Caki2 (cell line): ENCODE measurements at regions not wholly inside any gene's neighbourhood (a gene's known extent, or its start where the extent isn't known, plus 50 kb on each side); places are given as distances from the start of the nearest gene placed in this dataset.
A peak's percentile ranks its signal among the peaks of the same experiment; 100 is the strongest.

ENCODE experiments used
- DNase-seq: peaks from one replicate; pipeline ENCODE4 v3.0.0-alpha.2; 2015; ENCODE audit warnings: low read depth
- in situ Hi-C: cut with HindIII; loops from 2 replicates; pipeline ENCODE4 v1.10.0; 2016; ENCODE audit warnings: low sequenced_read_pairs, low pct_unique_long_range_greater_than_20kb, mixed read lengths

DNA sequence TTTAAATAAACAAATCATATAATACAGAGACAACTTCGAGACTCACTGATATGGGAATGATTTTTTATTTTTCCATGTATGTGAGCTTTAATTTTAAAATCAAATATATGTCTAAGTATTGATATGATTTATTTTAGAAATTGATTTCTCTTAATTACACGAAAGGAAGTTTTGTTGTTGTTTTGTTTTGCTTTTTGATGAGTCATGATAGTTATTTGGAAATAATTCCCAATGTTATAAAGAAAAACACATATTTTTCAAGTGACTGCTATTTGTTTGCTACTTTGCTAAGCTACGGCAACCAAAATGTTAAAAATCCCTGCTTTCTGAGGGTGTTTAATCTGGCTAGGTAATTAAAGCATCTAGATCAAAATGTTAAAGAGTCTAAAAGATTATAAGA lies 2139.4 kb upstream of the TENM3 start:
- in situ Hi-C loops, result no loop called here
- no peak for DNase-seq

DNA sequence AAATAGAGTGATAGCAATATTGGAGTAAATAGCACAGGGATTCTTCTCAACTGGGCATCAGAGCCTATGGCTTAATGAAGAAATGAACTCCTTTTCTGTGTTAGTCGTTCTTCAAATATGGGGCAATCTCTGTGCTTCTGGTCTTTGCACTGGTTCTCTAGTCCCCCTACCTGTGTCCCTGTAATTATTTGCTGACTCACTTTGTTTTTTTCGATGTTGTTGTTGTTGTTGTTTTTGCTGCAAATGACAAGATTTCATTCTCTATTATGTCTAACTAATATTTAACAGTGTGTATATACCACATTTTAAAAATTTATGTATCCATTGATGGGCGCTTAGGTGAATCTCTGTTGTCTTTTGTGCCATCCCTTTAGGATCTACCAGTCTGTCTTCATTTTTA lies 2137.8 kb upstream of the TENM3 start:
- in situ Hi-C loops, result no loop called here
- no peak for DNase-seq

DNA sequence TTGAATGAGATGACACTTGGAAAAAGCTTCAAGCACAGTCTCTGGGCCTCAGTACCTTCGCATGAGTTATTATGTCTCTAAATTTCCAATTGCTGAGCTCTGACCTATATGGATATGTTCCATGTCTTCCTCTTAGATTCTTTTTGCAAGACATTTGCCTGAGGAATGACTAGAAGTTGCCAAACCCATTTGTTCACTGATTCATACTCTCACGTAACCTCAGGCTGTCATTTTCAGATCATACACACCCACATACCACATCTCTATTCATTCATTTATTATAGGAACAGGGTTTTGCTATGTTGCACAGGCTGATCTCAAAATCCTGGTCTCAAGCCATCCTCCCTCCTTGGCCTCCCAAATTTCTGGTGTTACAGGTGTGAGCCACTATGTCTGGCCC lies 2137.1 kb upstream of the TENM3 start:
- no peak for DNase-seq
- in situ Hi-C loops, result no loop called here

DNA sequence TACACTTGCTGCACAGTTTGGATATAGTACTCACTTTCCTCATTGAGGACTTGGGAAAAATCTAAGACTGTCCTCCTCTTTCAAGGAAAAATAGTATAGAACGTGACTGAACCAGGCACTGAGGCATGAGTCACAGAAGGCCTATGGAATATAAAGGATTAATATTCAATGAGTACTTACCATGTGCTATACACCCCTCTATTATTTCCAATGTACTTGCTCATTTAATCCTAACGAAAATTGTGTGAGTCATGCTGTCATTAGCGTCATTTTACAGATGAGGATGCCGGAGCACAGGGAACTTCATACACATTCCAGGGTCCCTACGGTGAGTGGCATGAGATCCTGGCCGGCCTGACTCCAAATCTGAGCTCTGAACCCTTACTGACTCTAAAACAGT lies 2136.2 kb upstream of the TENM3 start:
- no peak for DNase-seq
- in situ Hi-C loops, result no loop called here

DNA sequence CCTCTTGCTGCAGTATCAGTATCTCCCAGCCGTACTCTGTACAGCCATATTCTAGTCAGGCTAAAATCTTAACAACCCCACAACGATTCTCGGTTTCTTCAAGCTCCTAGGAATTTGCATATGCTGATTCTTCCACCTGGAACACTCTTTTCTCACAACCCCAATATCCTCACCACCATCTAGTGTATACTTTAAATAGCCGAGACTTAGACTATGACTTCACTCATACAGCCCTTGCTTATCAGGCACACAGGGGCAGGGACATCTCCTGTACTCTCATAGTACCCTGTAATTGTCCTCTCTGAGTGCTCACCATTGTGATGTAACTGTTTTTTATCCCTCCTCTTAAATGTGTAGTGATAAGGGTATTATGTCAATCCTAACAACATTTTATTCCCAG lies 2126.4 kb upstream of the TENM3 start:
- in situ Hi-C loops, result no loop called here
- DNase-seq, result no peak

DNA sequence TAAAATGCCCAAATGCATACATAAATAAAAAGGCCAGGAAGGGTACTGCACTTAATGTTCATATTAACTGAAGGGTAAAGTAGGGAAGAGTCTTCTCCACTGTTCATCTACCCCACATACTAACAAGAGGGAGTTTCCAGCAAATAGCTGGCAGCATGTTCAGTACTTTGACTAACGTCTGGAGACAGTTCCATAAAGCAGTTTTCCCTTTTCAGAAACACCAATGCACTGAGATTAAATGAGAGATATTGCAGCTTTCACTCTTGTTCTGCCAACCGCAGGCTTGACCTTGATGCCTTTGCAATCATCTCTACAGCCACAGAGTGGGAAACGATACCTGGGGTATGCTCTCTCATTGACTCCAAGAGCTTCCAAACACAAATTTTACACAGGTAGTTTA lies 2123.1 kb upstream of the TENM3 start:
- no peak for DNase-seq
- in situ Hi-C loops, result no loop called here

DNA sequence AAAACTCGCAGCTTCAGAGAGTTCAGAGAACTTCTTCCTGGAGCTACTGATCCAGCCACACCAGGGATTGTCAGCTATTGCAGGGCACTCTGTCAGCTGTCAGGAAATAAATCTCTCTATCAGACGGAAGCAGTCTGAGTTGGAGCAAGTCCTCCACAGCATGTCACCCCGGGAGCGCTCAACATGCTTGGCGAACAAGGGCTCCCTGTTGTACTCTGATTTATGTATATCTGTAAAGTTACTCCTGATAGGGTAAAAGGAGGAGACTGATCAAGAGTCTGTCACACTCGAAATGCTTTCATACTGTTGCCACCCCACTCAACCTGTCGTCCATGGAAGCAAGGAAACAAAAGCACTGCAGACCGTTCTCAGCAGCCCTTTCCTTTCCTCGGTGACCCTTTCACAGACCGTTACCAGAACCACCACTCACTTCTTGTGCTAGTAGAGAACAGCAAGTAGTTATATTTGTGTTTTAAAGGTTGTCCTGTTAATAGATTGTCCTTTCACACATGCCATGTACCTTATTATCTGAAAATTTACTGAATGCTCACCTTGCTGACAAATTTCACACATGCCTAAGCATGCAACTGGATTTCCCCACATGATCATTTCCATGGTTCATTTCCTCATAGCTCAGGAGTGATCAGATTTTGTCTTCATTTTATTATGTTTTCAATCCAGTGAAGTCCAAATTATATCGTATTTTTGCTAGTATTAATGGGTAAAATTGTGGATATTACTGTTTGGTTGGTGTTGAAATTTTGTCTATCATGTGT lies 2108.9 kb upstream of the TENM3 start:
- DNase-seq, result peak; percentile 26
- in situ Hi-C loops, result no loop called here

DNA sequence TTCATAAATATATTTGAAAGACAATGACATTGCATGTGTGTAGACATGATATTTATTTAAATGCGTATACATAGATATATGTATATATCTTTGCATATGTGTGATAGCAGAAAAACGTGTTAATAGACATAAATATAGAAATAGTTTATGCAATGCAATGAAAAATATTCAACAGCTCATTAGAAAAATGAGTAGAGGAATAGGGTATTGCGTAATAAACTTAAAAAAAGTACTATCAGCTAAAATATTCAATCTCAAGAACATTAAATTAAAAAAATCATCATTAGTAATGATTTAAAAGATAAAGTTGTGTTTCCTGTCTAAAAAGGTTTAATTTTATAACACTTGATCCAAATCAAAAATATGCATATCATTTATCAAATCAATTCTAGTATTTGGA lies 2101.5 kb upstream of the TENM3 start:
- DNase-seq, result no peak
- in situ Hi-C loops, result no loop called here

DNA sequence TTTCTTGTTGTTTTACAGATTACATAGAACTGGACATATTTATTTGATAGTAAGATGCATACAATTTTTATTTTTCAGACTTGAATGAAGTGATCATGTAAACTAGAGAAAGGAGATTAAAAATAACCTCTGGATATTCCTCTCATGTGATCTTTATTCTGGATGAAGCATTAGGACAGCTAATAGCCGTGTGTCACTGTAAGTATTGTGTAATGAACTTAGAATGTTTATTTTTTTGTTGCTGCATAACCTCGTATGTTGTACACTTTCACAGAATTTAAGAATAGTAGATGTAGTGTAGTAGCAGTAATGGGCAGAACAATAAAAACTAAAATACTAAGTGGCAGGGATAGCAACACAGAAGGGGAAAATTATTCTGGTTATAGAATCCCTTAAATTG lies 2094.5 kb upstream of the TENM3 start:
- DNase-seq, result no peak
- in situ Hi-C loops, result no loop called here

DNA sequence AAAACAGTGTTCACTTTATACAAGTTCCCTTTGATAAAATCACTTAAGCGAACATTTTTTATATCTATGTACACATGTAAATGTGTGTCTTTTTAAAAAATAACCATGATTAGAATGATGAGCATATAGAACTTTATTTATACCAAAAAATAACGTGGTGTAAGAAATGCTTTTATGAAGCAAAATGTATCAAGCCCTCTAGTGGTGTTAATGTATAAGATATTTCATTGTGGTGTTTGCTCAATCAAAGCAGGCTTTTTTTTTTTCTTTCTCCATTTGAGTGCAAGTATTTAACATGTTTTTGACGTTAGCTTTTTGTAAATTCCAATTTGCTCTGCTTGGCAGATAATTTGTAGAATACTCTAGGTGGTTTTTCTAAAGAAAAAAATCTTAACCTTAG lies 2092.4 kb upstream of the TENM3 start:
- peak; percentile 19 for DNase-seq
- in situ Hi-C loops, result no loop called here

DNA sequence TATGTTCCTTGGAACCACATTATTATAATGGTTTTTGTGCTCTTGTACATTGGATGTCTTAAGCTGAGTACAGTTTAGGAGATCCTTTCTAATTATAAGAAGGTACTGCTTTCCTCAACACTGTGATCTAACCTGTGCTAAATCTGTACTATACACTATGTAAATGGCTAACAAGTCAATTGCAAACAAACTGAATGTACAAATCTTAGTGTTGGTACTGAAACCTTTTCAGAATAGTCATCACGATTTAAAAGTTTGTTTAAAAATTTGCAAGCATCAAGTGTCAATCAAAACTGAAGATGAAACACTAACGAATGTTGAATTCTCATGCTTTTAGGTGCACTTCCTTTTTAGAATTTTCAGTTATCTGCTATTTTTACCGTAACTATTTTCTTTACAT lies 2090.4 kb upstream of the TENM3 start:
- in situ Hi-C loops, result no loop called here
- DNase-seq, result no peak

DNA sequence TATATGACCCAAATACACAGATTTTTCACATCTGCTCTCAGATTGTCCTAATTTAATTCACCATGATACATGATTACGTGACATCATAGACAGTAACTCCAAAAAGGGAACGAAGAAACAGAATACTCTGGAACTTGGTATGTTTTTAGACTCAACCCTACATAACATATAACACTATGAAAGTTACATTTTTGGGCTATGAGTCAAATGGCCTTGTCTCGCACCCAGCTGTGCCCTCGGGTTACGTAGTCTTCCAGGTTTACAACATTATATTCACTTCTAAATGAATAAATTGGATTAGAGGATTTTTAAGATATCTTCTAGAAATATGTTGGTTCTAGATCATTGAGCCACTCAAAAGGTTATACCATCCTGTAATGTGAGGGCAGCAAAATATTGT lies 2089.6 kb upstream of the TENM3 start:
- in situ Hi-C loops, result no loop called here
- no peak for DNase-seq

DNA sequence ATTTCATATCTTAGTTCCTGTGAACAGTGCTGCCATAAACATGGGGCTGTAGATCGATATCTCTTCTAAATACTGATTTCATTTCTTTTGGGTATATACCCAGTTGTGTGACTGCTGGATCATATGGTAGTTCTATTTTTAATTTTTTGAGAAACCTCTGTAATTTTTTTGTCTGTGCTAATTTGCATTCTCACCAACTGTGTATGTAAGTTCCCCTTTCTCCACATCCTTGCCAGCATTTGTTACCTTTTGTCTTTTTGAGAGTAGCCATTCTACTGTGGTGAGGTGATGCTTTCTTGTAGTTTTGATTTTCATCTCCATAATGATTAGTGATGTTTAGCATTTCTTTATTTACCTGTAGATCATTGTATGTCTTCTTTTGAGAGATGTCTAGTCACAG lies 2086.5 kb upstream of the TENM3 start:
- in situ Hi-C loops, result no loop called here
- DNase-seq, result no peak

DNA sequence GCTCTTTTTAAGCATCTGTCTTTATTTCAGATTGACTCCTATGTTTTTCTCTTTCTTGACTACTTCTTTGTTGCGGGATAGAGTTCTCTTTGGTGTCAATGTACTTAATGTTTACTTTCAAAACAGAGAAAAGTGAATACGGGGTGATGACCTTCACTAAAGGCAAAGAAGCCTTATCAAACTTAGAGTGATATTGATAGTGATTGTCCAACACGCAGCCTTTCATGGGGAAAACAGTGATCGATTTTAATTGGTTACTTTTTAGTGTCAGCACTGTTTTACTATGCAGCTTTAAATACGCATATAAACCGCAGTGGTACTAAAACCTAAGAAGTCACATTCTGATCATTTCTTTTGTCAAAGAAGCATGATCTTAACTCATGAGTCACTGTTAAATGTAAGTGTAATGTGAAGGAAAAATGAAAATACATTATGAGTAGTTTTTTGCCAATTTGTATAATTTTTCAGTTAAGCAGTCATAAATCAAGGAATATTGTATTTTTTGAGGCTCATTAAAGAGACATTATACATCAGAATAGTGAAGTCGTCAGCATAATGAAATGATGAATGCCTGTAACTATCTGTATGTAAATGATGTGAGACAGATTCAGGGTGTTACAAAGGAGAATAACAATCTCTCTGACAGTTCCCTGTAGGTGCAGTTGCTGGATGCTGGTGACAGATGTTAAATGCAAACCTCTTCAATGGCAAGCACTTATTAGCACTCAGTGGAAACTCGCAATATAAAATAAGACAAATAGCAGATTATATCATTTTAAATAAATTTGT lies 2082.8 kb upstream of the TENM3 start:
- DNase-seq, result no peak
- in situ Hi-C loops, result no loop called here

DNA sequence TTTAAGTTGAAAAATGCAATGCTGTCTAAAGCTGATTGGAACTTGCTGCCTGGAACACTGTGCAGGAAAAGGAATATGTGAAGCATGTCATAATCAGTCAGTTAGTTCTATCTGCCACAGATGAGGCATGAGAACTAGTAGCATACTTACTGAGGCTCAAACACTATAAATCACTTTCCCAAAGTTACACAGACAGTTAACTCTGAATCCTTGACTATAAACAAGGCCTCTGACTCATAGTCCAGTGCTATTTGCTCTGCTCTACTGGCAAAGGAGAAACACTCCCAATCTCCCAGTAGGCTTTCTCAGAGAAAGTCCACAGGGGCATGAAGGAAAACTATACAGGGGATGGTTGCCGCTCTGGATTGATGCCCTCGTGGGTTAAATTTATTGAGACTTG lies 2078.4 kb upstream of the TENM3 start:
- in situ Hi-C loops, result no loop called here
- DNase-seq, result peak; percentile 83

DNA sequence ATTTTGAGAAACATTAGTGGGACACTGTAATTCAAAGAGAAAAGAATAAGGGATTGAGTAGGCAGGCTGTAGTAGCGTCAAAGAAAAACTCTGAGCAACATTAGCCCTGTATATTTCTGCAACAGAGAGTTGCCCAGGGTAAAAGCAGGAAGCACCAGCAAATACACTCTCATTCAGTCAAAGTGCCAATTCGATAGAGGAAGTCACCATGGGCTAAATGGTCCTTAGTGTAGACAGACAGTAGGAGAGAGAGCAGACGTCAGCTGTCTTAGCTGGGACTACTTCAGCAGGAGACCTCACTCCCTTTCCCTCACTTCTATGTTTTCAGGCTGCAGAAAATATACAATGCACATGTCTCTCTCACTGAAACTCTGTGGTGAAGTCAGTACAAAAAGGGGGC lies 2073.8 kb upstream of the TENM3 start:
- DNase-seq, result no peak
- in situ Hi-C loops, result no loop called here

DNA sequence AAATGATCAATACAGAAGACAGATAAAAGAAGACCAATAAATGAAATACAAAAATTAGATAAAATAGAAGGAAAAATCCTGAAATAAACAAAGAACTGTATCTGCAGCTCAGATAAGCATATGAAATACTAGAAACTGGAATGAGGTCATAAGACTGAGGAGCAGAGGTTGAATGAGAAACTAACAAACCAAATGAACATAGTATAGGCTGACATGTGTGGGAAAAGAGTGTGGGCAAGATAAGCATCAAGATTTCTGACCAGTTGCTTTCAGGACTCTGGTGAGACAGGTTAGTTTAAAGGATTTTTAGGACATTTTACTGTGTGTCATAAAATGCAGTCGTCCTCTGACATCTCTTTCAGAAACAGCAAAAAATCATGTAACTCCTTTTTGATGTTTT lies 2073.2 kb upstream of the TENM3 start:
- in situ Hi-C loops, result no loop called here
- no peak for DNase-seq

DNA sequence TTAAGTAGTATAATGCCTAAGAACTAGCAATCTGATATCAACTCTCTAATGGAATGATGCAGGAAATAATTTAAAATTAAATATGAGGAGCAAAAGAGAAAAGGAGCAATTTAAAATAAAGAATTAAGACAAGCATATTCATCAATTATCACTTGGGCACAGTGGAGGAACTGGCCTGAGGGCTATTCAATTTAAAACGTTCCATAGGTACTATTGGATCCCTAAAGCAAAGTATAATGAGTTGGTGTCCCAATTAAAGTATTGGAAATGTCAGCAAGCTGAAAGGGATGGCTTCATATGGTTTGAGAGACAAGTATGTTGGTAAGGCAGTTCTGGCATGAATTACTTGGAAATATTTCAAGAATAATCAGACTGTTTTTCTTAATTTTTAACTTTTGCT lies 2064.1 kb upstream of the TENM3 start:
- in situ Hi-C loops, result no loop called here

DNA sequence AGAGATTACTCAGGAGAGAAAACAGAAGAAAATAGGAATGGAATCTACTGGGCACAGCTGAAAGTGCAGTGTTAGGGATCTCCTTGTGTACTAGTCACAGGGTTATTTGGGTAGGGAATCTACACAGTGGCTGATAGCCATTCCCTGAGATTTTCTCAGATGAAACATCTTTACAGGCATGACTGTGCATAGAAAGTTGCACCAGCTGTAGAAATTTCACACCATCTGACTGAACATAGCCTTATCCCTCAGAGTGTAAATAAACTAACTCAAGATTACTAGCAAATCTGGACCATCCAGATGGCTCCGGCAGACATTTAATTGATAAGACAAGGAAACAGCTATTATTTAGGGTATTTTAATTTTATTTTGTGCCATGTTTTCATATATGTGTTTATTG lies 2053.5 kb upstream of the TENM3 start:
- in situ Hi-C loops, result no loop called here
- DNase-seq, result no peak

More for the DNA sequence above, 2064.1 kb upstream of the TENM3 start:
- DNase-seq, result no peak

DNA sequence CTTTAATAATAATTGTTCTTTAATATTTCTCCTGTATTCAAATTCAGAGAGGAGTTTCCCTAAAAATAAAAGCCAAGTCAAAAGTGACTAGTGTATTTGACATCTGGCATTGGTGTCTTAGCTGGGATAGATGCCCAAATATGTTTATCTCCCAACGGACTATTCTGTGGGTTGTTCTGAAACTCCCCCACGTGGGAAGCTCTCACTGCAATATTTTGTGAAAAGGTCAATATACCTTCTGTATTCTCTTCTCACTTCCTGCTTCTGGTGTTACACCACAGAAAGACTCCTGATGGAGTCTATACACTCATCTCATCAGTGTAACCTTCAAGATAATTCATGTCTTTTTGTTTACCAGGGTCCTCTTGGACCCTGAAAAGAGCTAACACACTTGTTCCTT lies 2052.8 kb upstream of the TENM3 start:
- DNase-seq, result no peak
- in situ Hi-C loops, result no loop called here
